ENCODE measurements at regions not wholly inside any gene's neighbourhood (a gene's known extent, or its start where the extent isn't known, plus 50 kb on each side); places are given as distances from the start of the nearest gene placed in this dataset.

GRCh38 chr2:46847185-46847710 lies 68.4 kb downstream of the MCFD2 start:
- Histone ChIP-seq H3K9me3 (no peaks in the 10 kb centered on the region), H3K4me1 (peaks cover 66% of the 10 kb centered on the region), H3K4me3 (no peak overlapping the region), H3K36me3 (no peaks in the 10 kb centered on the region), H3K27ac (peak overlapping the region; percentile 91), H3K27me3 (no peaks in the 10 kb centered on the region)
- DNase-seq (ENCODE audit: low spot score in 2 of 2): peak; percentile 91 to 93
- 20% methylated on average over 12 of the region's 12 CpGs for WGBS
- TF ChIP-seq POLR2AphosphoS5 (IDR thresholded peaks at IDR 0.05) (peak in 2 of 3 donors; percentile 54 to 64), EP300 (IDR thresholded peaks at IDR 0.05) (peak; percentile 67), POLR2A (IDR thresholded peaks at IDR 0.05) (no peak)
- TF ChIP-seq, protein P1, sequence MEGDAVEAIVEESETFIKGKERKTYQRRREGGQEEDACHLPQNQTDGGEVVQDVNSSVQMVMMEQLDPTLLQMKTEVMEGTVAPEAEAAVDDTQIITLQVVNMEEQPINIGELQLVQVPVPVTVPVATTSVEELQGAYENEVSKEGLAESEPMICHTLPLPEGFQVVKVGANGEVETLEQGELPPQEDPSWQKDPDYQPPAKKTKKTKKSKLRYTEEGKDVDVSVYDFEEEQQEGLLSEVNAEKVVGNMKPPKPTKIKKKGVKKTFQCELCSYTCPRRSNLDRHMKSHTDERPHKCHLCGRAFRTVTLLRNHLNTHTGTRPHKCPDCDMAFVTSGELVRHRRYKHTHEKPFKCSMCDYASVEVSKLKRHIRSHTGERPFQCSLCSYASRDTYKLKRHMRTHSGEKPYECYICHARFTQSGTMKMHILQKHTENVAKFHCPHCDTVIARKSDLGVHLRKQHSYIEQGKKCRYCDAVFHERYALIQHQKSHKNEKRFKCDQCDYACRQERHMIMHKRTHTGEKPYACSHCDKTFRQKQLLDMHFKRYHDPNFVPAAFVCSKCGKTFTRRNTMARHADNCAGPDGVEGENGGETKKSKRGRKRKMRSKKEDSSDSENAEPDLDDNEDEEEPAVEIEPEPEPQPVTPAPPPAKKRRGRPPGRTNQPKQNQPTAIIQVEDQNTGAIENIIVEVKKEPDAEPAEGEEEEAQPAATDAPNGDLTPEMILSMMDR (IDR thresholded peaks at IDR 0.05): no peak

GRCh38 chr2:46846536-46846935 lies 69.1 kb downstream of the MCFD2 start:
- peaks cover 66% of the 10 kb centered on the region for H3K4me1 ChIP-seq
- WGBS: 36% methylated on average over 4 of the region's 4 CpGs
- DNase-seq (ENCODE audit: low spot score in 2 of 2): no peak
- TF ChIP-seq, protein P1 (IDR thresholded peaks at IDR 0.05): no peak
- TF ChIP-seq POLR2A (IDR thresholded peaks at IDR 0.05) (no peak), EP300 (IDR thresholded peaks at IDR 0.05) (no peak), POLR2AphosphoS5 (IDR thresholded peaks at IDR 0.05) (no peak)
- peak overlapping the region; percentile 91 for H3K27ac ChIP-seq
- H3K4me3 ChIP-seq: no peak overlapping the region
- H3K36me3 ChIP-seq: no peaks in the 10 kb centered on the region
- H3K9me3 ChIP-seq: no peaks in the 10 kb centered on the region
- H3K27me3 ChIP-seq: no peaks in the 10 kb centered on the region

DNA sequence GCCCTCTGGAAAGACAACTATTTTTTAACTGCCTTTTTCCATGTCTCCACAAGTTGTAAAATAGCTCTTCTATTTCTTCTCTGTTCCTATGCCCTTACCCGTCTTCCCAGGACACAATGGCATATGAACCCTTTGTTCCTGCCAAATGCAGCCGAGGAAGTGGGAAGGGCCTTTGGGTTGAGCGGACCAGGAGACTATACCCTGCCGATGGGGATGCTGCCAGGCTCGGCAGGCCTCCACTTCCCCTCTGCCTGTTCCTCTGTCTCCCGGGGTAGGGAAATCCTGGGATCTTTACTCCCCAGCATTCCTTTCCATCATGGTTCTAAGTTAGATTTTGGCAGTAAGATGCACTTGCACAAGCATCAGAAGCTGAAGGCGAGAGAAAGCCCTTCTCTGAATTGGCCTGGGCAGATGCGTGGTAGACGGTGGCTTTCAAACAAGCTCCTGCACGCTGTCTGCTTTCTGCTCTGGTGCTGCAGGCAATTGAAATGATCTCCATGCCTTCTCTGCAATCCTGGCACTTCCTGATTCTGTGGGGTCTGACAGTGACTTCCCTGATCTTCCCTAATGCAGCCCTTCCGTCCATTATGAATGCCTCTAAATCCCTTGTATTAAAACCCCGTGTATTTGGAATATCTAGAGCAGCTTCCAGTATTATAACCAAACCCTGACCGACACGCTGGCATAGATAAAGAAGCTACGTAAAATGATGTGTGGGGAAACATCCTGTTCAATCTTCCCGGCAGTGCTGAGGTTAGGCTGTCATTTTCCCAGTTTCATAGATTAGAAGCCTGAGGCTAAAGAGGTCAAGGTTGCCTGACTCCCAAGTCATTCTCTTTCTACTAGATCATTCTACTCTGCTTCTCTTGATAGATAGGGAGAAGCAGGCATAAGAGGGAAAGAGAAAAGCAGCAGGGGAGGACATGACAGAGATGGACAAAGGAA lies 69.8 kb downstream of the MCFD2 start:
- DNase-seq (ENCODE audit: low spot score in 2 of 2): peak in 1 of 2 donors; percentile 57
- H3K27me3 ChIP-seq: no peaks in the 10 kb centered on the region
- TF ChIP-seq POLR2AphosphoS5 (IDR thresholded peaks at IDR 0.05): peak in 1 of 3 donors; percentile 32
- TF ChIP-seq EP300 (IDR thresholded peaks at IDR 0.05): no peak
- TF ChIP-seq POLR2A (IDR thresholded peaks at IDR 0.05): no peak
- TF ChIP-seq, protein P1 (IDR thresholded peaks at IDR 0.05): no peak
- H3K4me3 ChIP-seq: no peak overlapping the region
- H3K27ac ChIP-seq: peak overlapping the region; percentile 91
- 45% methylated on average over 16 of the region's 16 CpGs for WGBS
- no peaks in the 10 kb centered on the region for H3K9me3 ChIP-seq
- H3K4me1 ChIP-seq: peaks cover 63% of the 10 kb centered on the region
- no peaks in the 10 kb centered on the region for H3K36me3 ChIP-seq

- 98% methylated on average over 1 of the region's 1 CpG for WGBS
Measured at GRCh38 chr2:46844443-46844842, 71.2 kb downstream of the MCFD2 start.

GRCh38 chr2:46844034-46844433 lies 71.6 kb downstream of the MCFD2 start:
- H3K4me1 ChIP-seq: peaks cover 45% of the 10 kb centered on the region
- H3K9me3 ChIP-seq: no peaks in the 10 kb centered on the region
- H3K4me3 ChIP-seq: no peak overlapping the region
- no peaks in the 10 kb centered on the region for H3K27me3 ChIP-seq
- H3K27ac ChIP-seq: no peak overlapping the region
- DNase-seq (ENCODE audit: low spot score in 2 of 2): no peak
- no peak for TF ChIP-seq EP300 (IDR thresholded peaks at IDR 0.05)
- WGBS: 94% methylated on average over 2 of the region's 2 CpGs
- H3K36me3 ChIP-seq: no peaks in the 10 kb centered on the region

More at GRCh38 chr2:46844443-46844842, 71.2 kb downstream of the MCFD2 start:
- no peaks in the 10 kb centered on the region for H3K27me3 ChIP-seq
- no peak overlapping the region for H3K27ac ChIP-seq
- no peak for TF ChIP-seq POLR2A (IDR thresholded peaks at IDR 0.05)
- H3K36me3 ChIP-seq: no peaks in the 10 kb centered on the region
- no peaks in the 10 kb centered on the region for H3K9me3 ChIP-seq
- no peak overlapping the region for H3K4me3 ChIP-seq
- H3K4me1 ChIP-seq: peaks cover 49% of the 10 kb centered on the region
- DNase-seq (ENCODE audit: low spot score in 2 of 2): no peak

DNA sequence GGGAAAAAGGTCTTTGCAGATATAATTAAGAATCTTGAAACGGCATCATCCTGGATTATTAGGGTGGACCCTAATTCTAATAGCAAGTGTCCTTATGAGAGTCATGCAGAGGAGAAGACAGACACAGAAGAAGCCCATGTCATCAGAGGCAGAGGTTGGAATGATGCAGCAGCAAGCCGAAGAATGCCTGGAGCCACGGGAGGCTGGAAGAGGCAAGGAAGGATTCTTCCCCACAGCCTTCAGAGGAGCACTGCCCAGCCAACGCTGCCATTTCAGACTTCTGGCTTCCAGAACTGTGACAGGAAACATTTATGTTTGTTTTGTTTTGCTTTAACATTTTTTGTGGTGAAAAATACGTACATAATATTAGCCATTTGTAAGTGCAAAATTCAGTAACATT lies 72.3 kb downstream of the MCFD2 start:
- peak in 1 of 2 donors; percentile 24 for DNase-seq (ENCODE audit: low spot score in 2 of 2)
- WGBS: 71% methylated on average over 5 of the region's 5 CpGs

More for the DNA sequence above, 72.3 kb downstream of the MCFD2 start:
- Histone ChIP-seq H3K27ac (no peak overlapping the region), H3K4me3 (no peak overlapping the region), H3K36me3 (no peaks in the 10 kb centered on the region), H3K27me3 (no peaks in the 10 kb centered on the region), H3K9me3 (no peaks in the 10 kb centered on the region), H3K4me1 (peaks cover 38% of the 10 kb centered on the region)
- TF ChIP-seq EP300 (IDR thresholded peaks at IDR 0.05) (no peak), POLR2A (IDR thresholded peaks at IDR 0.05) (no peak), POLR2AphosphoS5 (IDR thresholded peaks at IDR 0.05) (no peak)
- TF ChIP-seq, protein P1 (IDR thresholded peaks at IDR 0.05): no peak
